OCI-LY1 (cell line): ENCODE measurements at regions not wholly inside any gene's neighbourhood (a gene's known extent, or its start where the extent isn't known, plus 50 kb on each side); places are given as distances from the start of the nearest gene placed in this dataset.

Source experiments
- CTCF ChIP-seq: fragments of 200-600 bp; sonication (generic), shearing (Covaris generic); IDR thresholded peaks from 2 replicates; pipeline ENCODE4 v1.5.1; 2017; ENCODE audit warnings: mild to moderate bottlenecking, antibody characterized with exemption, low read length, moderate library complexity, mixed read lengths
- EZH2 ChIP-seq: fragments of 200-600 bp; sonication (generic), shearing (Covaris generic); IDR thresholded peaks from 2 replicates; pipeline ENCODE4 v1.8.0; 2017; ENCODE audit warnings: borderline replicate concordance, mixed run types, mild to moderate bottlenecking, antibody characterized with exemption, low read length, moderate library complexity, mixed read lengths

- no peak for TF ChIP-seq CTCF
- no peak for TF ChIP-seq EZH2
Observed at GRCh38 chr2:104734937-104735586, 118.9 kb upstream of the POU3F3 start.
